HG02885 (cell line): ENCODE measurements at regions not wholly inside any gene's neighbourhood (a gene's known extent, or its start where the extent isn't known, plus 50 kb on each side); places are given as distances from the start of the nearest gene placed in this dataset.
"Not testable (repeated sequence)": the region's sequence is repeated elsewhere in the genome, so short reads cannot be mapped to it uniquely, and the experiment has no call there.

ENCODE experiments used
- ATAC-seq: cut with Tn5 transposase; IDR thresholded peaks from one replicate; pipeline ENCODE4 v1.9.1; 2021; ENCODE audit warnings: mild to moderate bottlenecking; ENCODE audit not compliant: unreplicated experiment, poor library complexity

DNA sequence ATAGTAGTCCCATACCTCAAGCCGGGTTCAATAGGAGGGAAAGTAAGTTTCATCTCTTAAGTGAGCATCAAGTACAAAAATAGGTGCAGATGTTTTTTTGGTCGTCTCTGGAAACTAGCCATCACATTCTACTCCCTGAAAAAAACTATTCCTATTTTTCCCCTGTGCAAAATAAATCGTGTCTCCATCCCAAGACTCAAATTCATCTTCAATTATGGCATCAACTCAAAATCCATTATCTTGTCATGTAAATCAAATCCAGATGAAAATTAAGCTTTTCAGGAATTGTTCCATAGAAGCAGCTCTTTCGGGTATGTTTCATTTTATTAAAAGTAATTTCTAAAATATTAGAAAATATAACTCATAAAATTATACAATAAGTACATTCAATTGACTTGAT is 1368.4 kb downstream of the GRIK2 start:
- no peak for ATAC-seq

DNA sequence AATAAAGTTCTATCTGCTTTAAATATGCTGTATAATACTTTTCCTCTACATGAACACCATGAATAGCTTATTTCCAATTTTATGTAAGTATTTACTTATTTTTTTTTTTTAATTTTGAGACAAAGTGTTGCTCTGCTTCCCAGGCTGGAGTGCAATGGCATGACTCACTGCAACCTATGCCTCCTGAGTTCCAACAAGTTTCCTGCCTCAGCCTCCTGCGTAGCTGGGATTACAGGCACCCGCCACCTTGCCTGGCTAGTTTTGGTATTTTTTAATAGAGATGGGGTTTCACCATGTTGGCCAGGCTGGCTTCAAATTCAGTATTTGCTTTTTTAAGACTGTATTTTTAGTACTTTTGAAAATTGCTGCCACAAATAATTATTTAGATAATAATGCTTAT is 1365.9 kb downstream of the GRIK2 start:
- ATAC-seq: no peak

DNA sequence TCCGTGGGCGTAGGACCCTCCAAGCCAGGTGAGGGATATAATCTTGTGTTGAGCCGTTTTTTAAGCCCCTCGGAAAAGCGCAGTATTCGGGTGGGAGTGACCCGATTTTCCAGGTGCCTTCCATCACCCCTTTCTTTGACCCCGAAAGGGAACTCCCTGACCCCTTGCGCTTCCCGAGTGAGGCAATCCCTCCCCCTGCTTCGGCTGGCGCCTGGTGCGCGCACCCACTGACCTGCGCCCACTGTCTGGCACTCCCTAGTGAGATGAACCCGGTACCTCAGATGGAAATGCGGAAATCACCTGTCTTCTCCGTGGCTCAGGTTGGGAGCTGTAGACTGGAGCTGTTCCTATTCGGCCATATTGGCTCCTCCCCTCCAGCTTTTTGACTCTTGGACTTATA is 1365.0 kb downstream of the GRIK2 start:
- not testable (repeated sequence) for ATAC-seq

GRCh38 chr6:102749210-102749971 is 1355.9 kb downstream of the GRIK2 start:
- ATAC-seq: no peak

DNA sequence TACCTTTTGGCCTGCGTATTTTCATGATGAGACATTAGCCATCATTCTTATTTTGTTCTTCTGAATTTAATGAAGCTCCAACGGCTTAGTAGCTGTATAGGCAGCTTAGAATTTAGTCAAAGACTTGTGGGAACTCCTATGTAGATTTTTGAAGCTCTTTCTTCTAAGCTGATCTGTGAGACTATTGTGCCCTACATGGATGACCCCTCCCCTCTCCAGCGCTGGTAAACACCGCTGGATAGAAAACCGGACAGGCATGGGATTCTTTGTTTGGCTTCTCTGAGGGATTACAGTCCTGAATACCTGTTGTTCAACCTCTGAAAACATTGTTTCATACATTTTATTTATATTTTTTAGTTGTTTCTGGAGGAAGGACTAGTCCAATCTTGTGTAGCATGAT is 1353.4 kb downstream of the GRIK2 start:
- ATAC-seq: no peak

DNA sequence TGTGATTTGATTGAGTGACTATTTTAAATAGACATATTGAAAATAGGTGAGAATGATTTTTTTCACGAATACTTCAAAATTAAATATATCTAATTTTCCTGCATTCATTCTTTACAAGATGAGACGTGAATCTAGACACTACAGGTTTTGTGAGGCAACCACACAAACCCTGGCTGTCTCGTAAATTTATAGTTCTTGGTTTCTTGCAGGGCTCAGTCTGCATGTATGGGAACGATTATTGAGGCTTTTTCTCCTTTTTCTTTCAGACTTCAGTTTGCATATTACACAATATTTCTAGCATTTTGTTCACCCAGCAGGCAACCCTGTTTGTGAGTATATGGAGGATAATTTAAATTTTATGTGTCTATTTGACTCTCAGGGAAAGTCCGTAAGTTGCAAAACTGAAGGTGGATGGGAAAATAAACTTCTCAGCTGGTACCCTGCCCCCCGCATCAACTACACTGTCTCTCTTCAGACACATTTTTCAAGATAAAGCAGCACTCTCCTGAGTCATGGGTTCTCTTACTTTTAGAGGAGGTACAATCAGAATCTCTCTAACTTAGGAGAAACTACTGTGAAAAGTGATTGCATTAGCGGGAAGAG is 1349.3 kb downstream of the GRIK2 start:
- no peak for ATAC-seq

GRCh38 chr6:102742028-102742427 is 1348.5 kb downstream of the GRIK2 start:
- ATAC-seq: no peak

- ATAC-seq: no peak
Observed at GRCh38 chr6:102736941-102737368, 1343.4 kb downstream of the GRIK2 start.

DNA sequence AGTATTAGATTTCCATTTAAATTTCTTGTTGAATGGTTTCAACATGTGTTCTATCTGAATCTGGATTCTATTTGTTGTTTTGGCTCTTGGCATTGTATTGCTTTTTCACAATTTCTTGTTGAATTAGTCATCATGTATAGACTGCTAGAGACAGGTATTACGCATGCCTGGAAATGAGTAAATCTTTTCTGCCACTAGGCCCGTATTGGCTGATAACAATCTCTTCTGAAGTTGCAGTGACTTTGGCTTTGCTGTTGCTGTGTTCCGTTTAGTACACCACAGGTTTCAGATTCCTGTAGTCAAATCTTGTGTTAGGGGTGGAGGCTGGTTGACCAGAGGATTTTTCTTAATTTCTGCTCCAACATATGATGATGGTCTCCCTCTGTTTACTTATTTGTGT is 1339.4 kb downstream of the GRIK2 start:
- no peak for ATAC-seq

GRCh38 chr6:102722086-102722485 is 1328.6 kb downstream of the GRIK2 start:
- ATAC-seq: not testable (repeated sequence)

GRCh38 chr6:102717737-102718456 is 1324.4 kb downstream of the GRIK2 start:
- no peak for ATAC-seq

DNA sequence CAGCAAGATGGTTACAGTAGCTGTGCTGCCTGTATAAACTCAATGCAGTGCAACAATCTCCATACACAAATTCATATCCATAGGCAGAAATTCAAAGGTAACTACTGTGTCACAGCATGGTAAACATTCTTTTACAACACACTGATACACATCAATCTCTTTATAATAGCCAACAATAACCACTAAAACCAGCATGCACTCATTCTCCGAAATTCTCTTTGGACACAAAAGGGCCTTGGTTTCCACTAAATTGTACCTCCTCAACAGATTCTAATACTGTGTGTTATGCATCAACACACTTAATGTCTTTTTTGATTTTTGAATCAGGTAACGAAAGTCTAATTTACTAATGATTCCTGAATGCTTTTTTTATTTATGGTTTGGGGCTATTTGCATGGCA is 1323.7 kb downstream of the GRIK2 start:
- ATAC-seq: no peak

DNA sequence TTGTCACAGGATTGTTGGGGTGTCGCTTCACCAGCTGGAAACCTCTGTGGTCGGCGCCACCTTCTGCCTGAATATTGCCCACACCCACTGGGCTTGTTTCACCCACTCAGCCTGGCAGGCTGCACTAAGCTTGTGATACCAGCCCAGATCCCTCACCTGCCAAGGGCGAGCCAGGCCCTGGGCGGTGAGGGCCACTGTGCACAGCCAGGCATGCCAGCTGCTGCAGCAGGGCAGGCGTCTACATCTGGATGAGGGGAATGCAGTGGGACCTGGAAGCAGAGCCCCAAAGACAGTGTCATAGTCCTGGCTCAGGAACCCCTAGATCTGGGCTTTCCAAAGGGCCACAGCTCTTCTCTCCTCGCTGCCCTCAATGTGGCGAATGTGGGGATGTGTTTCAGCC is 1307.5 kb downstream of the GRIK2 start:
- ATAC-seq: no peak

- ATAC-seq: no peak
Observed at GRCh38 chr6:102686461-102686860, 1293.0 kb downstream of the GRIK2 start.

GRCh38 chr6:102680413-102680812 is 1286.9 kb downstream of the GRIK2 start:
- no peak for ATAC-seq

- ATAC-seq: no peak
Observed at GRCh38 chr6:102679865-102680264, 1286.4 kb downstream of the GRIK2 start.

GRCh38 chr6:102677225-102677624 is 1283.7 kb downstream of the GRIK2 start:
- no peak for ATAC-seq

DNA sequence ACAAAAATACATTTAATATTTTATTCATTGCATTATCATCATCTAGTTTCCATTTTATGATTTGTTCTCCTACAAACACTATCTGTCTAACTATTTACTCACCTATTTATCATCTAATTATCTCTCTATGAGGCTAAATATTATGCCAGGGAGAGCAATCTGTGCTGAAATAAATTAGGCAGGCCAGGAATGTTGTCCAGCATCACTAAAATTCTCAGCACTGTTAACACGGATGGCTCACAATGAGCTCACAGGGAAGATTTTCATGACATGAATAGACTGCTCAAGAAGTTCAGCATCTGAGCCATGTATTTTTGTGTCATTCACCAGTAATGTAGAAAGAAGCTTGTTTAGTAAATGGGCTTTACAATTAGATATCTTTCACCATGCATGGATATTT is 1277.2 kb downstream of the GRIK2 start:
- no peak for ATAC-seq

GRCh38 chr6:102662851-102663250 is 1269.3 kb downstream of the GRIK2 start:
- no peak for ATAC-seq

- ATAC-seq: no peak
Observed at GRCh38 chr6:102660303-102660702, 1266.8 kb downstream of the GRIK2 start.

GRCh38 chr6:102655823-102656222 is 1262.3 kb downstream of the GRIK2 start:
- ATAC-seq: no peak
